CD14-positive monocyte (primary cell): ENCODE measurements at regions not wholly inside any gene's neighbourhood (a gene's known extent, or its start where the extent isn't known, plus 50 kb on each side); places are given as distances from the start of the nearest gene placed in this dataset.

ENCODE experiments used
- DNase-seq, 3 donors: peaks; one replicate each; pipeline ENCODE4 v3.0.0-alpha.2; 2011 to 2022
- H2AFZ ChIP-seq: 2 replicates; pipeline ENCODE4 v1.6.0; 2012; ENCODE audit warnings: mild to moderate bottlenecking, low read depth, low read length, inconsistent platforms; ENCODE audit not compliant: insufficient read depth, poor library complexity, severe bottlenecking
- H3K27ac ChIP-seq, 2 donors: 1 replicate in 1 of 2; 2 replicates in 1 of 2; pipeline ENCODE4 v1.5.1; 2012 to 2013; ENCODE audit warnings: low read length in 2 of 2, control low read depth in 1 of 2, inconsistent platforms in 1 of 2, low read depth in 1 of 2, mild to moderate bottlenecking in 1 of 2
- H3K27me3 ChIP-seq, 2 donors: one replicate each; pipeline versions ENCODE4 v1.6.0 to v1.6.1; 2011 to 2013; ENCODE audit warnings: low read length in 2 of 2; ENCODE audit not compliant: control insufficient read depth in 2 of 2, insufficient read depth in 2 of 2
- H3K36me3 ChIP-seq, 2 donors: replicated peaks in 1 of 2; 1 replicate in 1 of 2; 2 replicates in 1 of 2; pipeline versions ENCODE4 v1.5.1 to v1.6.1; 2012 to 2013; ENCODE audit warnings: low read length in 2 of 2, control low read depth in 1 of 2, inconsistent platforms in 1 of 2, mild to moderate bottlenecking in 1 of 2; ENCODE audit not compliant: insufficient read depth in 2 of 2, control insufficient read depth in 1 of 2
- H3K4me1 ChIP-seq, 2 donors: 1 replicate in 1 of 2; 2 replicates in 1 of 2; pipeline versions ENCODE4 v1.5.1 to v1.6.1; 2012 to 2013; ENCODE audit warnings: low read length in 2 of 2, control low read depth in 1 of 2, inconsistent platforms in 1 of 2, mild to moderate bottlenecking in 1 of 2, moderate library complexity in 1 of 2; ENCODE audit not compliant: insufficient read depth in 2 of 2, control insufficient read depth in 1 of 2
- H3K4me2 ChIP-seq: replicated peaks from 2 replicates; pipeline ENCODE3; 2012; ENCODE audit warnings: low read length, moderate library complexity, mild to moderate bottlenecking; ENCODE audit not compliant: poor library complexity, severe bottlenecking; ENCODE audit errors: extremely low read depth
- H3K4me3 ChIP-seq, 3 experiments: fragments of 200-600 bp in 1 of 3; sonication (generic) in 1 of 3; replicated peaks in 1 of 3; 1 replicate in 2 of 3; 2 replicates in 1 of 3; pipeline ENCODE4 v1.5.1; 2011 to 2013; ENCODE audit warnings: low read length in 3 of 3, mild to moderate bottlenecking in 3 of 3, control low read depth in 2 of 3, low read depth in 2 of 3, inconsistent platforms in 1 of 3, moderate library complexity in 1 of 3
- H3K79me2 ChIP-seq: 2 replicates; pipeline ENCODE4 v1.6.0; 2012; ENCODE audit warnings: mild to moderate bottlenecking, control low read depth, inconsistent platforms, low read length, moderate library complexity; ENCODE audit not compliant: insufficient read depth
- H3K9ac ChIP-seq: 2 replicates; pipeline ENCODE4 v1.6.0; 2017; ENCODE audit warnings: low read length, mild to moderate bottlenecking; ENCODE audit not compliant: insufficient read depth, poor library complexity, severe bottlenecking
- H3K9me3 ChIP-seq, 2 donors: replicated peaks in 1 of 2; 1 replicate in 1 of 2; 2 replicates in 1 of 2; pipeline versions ENCODE4 v1.5.1 to v1.6.1; 2012 to 2013; ENCODE audit warnings: low read length in 2 of 2, control low read depth in 1 of 2; ENCODE audit not compliant: control insufficient read depth in 1 of 2, insufficient read depth in 1 of 2
- H4K20me1 ChIP-seq: 2 replicates; pipeline ENCODE4 v1.6.0; 2012; ENCODE audit warnings: mild to moderate bottlenecking, low read length, control low read depth, moderate library complexity; ENCODE audit not compliant: insufficient read depth
- H3K27ac Mint-ChIP-seq, 7 donors: one replicate each; pipeline ENCODE4 v1.8.0; 2020; ENCODE audit warnings: mild to moderate bottlenecking in 7 of 7, mixed read lengths in 7 of 7, moderate library complexity in 6 of 7, inconsistent platforms in 2 of 7
- H3K27me3 Mint-ChIP-seq, 3 donors: one replicate each; pipeline ENCODE4 v1.8.0; 2021 to 2022; ENCODE audit warnings: low read depth in 3 of 3, mild to moderate bottlenecking in 3 of 3, mixed read lengths in 3 of 3, moderate library complexity in 3 of 3, inconsistent platforms in 1 of 3
- H3K36me3 Mint-ChIP-seq, 2 donors: one replicate each; pipeline ENCODE4 v1.8.0; 2020; ENCODE audit warnings: mixed read lengths in 2 of 2, inconsistent platforms in 1 of 2, mild to moderate bottlenecking in 1 of 2
- H3K4me1 Mint-ChIP-seq: one replicate; pipeline ENCODE4 v1.8.0; 2020; ENCODE audit warnings: mild to moderate bottlenecking, mixed read lengths
- H3K4me3 Mint-ChIP-seq, 2 donors: one replicate each; pipeline ENCODE4 v1.8.0; 2020; ENCODE audit warnings: mild to moderate bottlenecking in 2 of 2, mixed read lengths in 2 of 2, moderate library complexity in 1 of 2
- H3K9me3 Mint-ChIP-seq, 7 donors: one replicate each; pipeline ENCODE4 v1.8.0; 2020 to 2022; ENCODE audit warnings: mixed read lengths in 7 of 7, mild to moderate bottlenecking in 6 of 7, moderate library complexity in 6 of 7, inconsistent platforms in 2 of 7
- CTCF ChIP-seq: fragments of 200-600 bp; IDR thresholded peaks from one replicate; pipeline ENCODE4 v1.8.0; 2022; ENCODE audit warnings: antibody characterized with exemption, mild to moderate bottlenecking
- WGBS: methylation state at CpG from one replicate; pipeline ENCODE4 v1.1.5; 2013; ENCODE audit warnings: missing lambda C conversion rate; ENCODE audit not compliant: insufficient coverage; 5-methylcytosine and 5-hydroxymethylcytosine counted together
- intact Hi-C, 2 donors: fragments of 100-400 bp; cut with micrococcal nuclease; formaldehyde crosslinking; loops; one replicate each; pipeline versions ENCODE4 v1.15.0 to v1.15.1; 2023

- Mint-ChIP-seq H3K4me1 (no peaks in the 10 kb centered on the region), H3K27ac (no peak overlapping the region), H3K9me3 (peaks cover 0 to 4% (median 0%) of the 10 kb centered on the region in 7 donors), H3K4me3 (no peak overlapping the region), H3K36me3 (no peaks in the 10 kb centered on the region), H3K27me3 (peaks cover 0 to 5% (median 0%) of the 10 kb centered on the region in 3 donors)
- Histone ChIP-seq H3K4me2 (no peak overlapping the region), H3K9ac (no peak overlapping the region), H3K4me3 (no peak overlapping the region), H3K36me3 (no peaks in the 10 kb centered on the region), H3K27ac (no peak overlapping the region), H3K9me3 (no peaks in the 10 kb centered on the region), H3K4me1 (no peaks in the 10 kb centered on the region), H2AFZ (no peak overlapping the region), H4K20me1 (no peaks in the 10 kb centered on the region), H3K79me2 (no peaks in the 10 kb centered on the region), H3K27me3 (no peaks in the 10 kb centered on the region)
- no peak for TF ChIP-seq CTCF
- no peak for DNase-seq
- intact Hi-C loops = no loop called here
- 78% methylated on average over 6 of the region's 7 CpGs for WGBS
Measured at GRCh38 chr16:6066652-6067051, 969.1 kb upstream of the EEF2KMT start.

DNA sequence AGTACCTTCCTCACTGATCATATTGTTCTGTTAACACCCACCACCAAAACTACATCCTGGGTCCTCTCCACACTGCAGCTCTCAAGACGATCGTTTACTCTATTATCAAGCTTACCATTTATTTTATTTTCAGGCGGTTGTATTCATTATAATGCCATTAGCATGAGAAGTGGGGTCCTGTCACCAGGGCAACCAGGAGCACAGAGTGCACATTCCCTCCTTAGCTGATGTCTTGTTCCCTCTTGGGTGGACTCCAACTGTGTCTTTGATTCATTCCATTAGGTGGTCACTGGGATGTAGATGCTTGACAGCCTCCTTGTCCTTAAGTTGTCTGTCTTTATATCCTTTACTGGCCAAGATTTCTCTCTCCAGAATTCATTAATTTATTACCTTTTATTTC lies 965.9 kb upstream of the EEF2KMT start:
- Histone ChIP-seq H3K9me3 (no peaks in the 10 kb centered on the region), H2AFZ (no peak overlapping the region), H3K36me3 (no peaks in the 10 kb centered on the region), H3K4me3 (no peak overlapping the region), H3K27me3 (no peaks in the 10 kb centered on the region), H3K4me2 (no peak overlapping the region), H3K27ac (no peak overlapping the region), H4K20me1 (no peaks in the 10 kb centered on the region), H3K79me2 (no peaks in the 10 kb centered on the region), H3K4me1 (no peaks in the 10 kb centered on the region), H3K9ac (no peak overlapping the region)
- peaks cover 0 to 5% (median 0%) of the 10 kb centered on the region in 3 donors for H3K27me3 Mint-ChIP-seq
- no peak for TF ChIP-seq CTCF
- H3K9me3 Mint-ChIP-seq = peaks cover 0 to 4% (median 0%) of the 10 kb centered on the region in 7 donors
- intact Hi-C loops = no loop called here
- H3K27ac Mint-ChIP-seq = no peak overlapping the region
- no peaks in the 10 kb centered on the region for H3K36me3 Mint-ChIP-seq
- no peak for DNase-seq
- H3K4me3 Mint-ChIP-seq = no peak overlapping the region
- WGBS = no CpG with 5 or more reads among the region's 3 CpGs
- no peaks in the 10 kb centered on the region for H3K4me1 Mint-ChIP-seq
